Mucosa of descending colon (tissue), 3 donors: ENCODE measurements at regions not wholly inside any gene's neighbourhood (a gene's known extent, or its start where the extent isn't known, plus 50 kb on each side); places are given as distances from the start of the nearest gene placed in this dataset.

Experiments used
- ATAC-seq: fragments of 200-7000 bp; cut with Tn5 transposase; one replicate; pipeline ENCODE4 v1.9.1; 2020; ENCODE audit warnings: mild to moderate bottlenecking, moderate library complexity
- DNase-seq, 3 donors: peaks; one replicate each; pipeline ENCODE4 v3.0.0-alpha.2; 2020
- H3K36me3 ChIP-seq: fragments of 200-600 bp; one replicate; pipeline ENCODE4 v1.8.0; 2021; ENCODE audit warnings: low read depth, mild to moderate bottlenecking
- H3K4me1 ChIP-seq: fragments of 200-600 bp; one replicate; pipeline ENCODE4 v1.8.0; 2021; ENCODE audit warnings: low read depth, mild to moderate bottlenecking
- H3K4me3 ChIP-seq: fragments of 200-600 bp; one replicate; pipeline ENCODE4 v1.8.0; 2021; ENCODE audit warnings: mild to moderate bottlenecking
- H3K9me3 ChIP-seq: fragments of 200-600 bp; one replicate; pipeline ENCODE4 v1.8.0; 2021; ENCODE audit warnings: mild to moderate bottlenecking
- intact Hi-C, 2 donors: fragments of 100-400 bp; cut with DNase I in 1 of 2; cut with micrococcal nuclease in 1 of 2; formaldehyde crosslinking; loops; one replicate each; pipeline versions ENCODE4 v1.11.0 to v1.11.1; 2022; cut with DNase I, micrococcal nuclease
- TF ChIP-seq, protein P1 (sequence below): fragments of 200-600 bp; IDR thresholded peaks from one replicate; pipeline ENCODE4 v1.8.0; 2022; ENCODE audit warnings: antibody characterized with exemption, mild to moderate bottlenecking
- donor health status: DM: no; HTN: no; CAD: no; lungs with moderate emphysema.
- donor health status: DM: no; HTN: no; CAD: no.
- donor health status: DM: no; HTN: yes; CAD: no.

DNA sequence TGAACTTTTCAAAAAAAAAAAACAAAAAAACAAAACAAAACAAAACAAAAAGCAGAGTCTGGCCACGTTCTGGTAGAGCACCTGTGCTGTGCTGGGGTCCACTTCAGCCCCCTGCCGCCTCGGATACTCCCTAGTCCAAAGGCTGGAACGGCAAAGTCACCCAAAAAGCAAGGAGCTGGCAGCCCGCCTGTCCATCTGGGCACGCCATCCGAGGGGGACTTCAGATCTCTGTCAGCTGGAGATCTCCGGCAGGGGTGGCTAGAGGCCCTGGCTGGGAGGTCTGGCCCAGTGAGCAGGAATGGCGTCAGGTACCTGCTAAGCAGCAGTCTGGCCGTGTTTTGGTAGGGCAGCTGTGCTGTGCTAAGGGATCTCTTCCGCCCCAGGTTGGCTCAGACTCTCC is 152.3 kb upstream of the ZNF516 start:
- H3K4me1 ChIP-seq = no peaks in the 10 kb centered on the region
- H3K9me3 ChIP-seq = no peaks in the 10 kb centered on the region
- DNase-seq (no peak), ATAC-seq (no peak)
- intact Hi-C loops = no loop called here
- no peak overlapping the region for H3K4me3 ChIP-seq
- no peaks in the 10 kb centered on the region for H3K36me3 ChIP-seq
- TF ChIP-seq, protein P1, sequence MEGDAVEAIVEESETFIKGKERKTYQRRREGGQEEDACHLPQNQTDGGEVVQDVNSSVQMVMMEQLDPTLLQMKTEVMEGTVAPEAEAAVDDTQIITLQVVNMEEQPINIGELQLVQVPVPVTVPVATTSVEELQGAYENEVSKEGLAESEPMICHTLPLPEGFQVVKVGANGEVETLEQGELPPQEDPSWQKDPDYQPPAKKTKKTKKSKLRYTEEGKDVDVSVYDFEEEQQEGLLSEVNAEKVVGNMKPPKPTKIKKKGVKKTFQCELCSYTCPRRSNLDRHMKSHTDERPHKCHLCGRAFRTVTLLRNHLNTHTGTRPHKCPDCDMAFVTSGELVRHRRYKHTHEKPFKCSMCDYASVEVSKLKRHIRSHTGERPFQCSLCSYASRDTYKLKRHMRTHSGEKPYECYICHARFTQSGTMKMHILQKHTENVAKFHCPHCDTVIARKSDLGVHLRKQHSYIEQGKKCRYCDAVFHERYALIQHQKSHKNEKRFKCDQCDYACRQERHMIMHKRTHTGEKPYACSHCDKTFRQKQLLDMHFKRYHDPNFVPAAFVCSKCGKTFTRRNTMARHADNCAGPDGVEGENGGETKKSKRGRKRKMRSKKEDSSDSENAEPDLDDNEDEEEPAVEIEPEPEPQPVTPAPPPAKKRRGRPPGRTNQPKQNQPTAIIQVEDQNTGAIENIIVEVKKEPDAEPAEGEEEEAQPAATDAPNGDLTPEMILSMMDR = no peak

DNA sequence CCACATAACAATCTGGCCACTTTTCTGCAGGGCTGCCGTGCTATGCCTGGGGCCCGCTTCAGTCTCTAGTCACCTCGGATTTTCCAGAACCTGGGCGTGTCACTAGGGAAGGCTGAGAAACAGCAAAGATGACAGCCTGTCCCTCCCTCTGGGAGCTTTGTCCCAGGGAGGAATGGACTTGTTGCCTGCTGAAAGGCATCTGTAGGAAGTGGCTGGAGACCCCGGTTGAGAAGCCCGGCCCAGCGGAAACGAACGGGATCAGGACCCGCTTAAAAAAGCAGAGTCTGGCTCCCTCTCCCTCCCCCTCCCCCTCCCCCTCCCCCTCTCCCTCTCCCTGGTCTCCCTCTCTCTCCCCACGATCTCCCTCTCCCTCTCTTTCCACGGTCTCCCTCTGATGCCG is 149.5 kb upstream of the ZNF516 start:
- H3K4me3 ChIP-seq = no peak overlapping the region
- TF ChIP-seq, protein P1 = no peak
- no peaks in the 10 kb centered on the region for H3K4me1 ChIP-seq
- intact Hi-C loops = no loop called here
- ATAC-seq (no peak), DNase-seq (no peak)
- no peaks in the 10 kb centered on the region for H3K36me3 ChIP-seq
- H3K9me3 ChIP-seq = no peaks in the 10 kb centered on the region

DNA sequence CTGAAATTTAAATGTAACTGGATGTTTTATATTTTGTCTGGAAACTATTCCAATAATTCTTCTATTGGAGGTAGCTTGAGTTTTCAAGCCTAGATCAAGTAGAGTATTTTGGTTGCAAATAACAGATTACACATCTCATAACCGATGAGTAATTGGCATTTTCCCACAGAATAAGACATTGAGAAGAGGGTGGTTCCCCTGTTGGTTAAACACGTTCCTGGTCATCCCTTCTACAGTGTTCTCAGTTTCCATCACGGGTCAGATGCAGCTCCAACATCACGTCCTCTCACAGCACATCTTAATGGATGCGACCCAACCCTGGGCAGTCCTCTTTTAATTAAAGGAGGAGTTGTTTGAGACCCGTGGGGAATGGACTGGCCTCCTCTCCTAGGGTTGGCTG is 149.0 kb upstream of the ZNF516 start:
- intact Hi-C loops = no loop called here
- ATAC-seq (no peak), DNase-seq (no peak)
- TF ChIP-seq, protein P1 = no peak
- Histone ChIP-seq H3K9me3 (no peaks in the 10 kb centered on the region), H3K36me3 (no peaks in the 10 kb centered on the region), H3K4me1 (no peaks in the 10 kb centered on the region), H3K4me3 (no peak overlapping the region)

DNA sequence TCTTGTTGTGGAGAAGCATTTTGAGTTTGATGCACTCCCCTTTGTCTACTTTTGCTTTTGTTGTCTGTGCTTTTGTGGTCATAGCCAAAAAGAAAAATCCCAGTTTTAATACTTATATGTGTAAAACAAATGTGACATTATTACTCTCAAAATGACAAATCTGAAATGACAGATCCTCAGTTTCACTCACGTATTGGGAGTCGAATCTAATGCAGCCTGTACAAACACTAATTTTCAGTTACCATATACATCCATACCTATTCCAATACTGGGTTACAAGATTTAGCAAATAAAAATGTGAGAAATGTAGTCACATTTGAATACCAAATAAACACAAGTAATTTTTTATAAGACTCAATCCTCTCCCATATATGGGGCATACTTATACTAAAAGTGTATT is 148.2 kb upstream of the ZNF516 start:
- Histone ChIP-seq H3K9me3 (no peaks in the 10 kb centered on the region), H3K4me3 (no peak overlapping the region), H3K36me3 (no peaks in the 10 kb centered on the region), H3K4me1 (no peaks in the 10 kb centered on the region)
- intact Hi-C loops = no loop called here
- DNase-seq (no peak), ATAC-seq (no peak)
- TF ChIP-seq, protein P1 = no peak

DNA sequence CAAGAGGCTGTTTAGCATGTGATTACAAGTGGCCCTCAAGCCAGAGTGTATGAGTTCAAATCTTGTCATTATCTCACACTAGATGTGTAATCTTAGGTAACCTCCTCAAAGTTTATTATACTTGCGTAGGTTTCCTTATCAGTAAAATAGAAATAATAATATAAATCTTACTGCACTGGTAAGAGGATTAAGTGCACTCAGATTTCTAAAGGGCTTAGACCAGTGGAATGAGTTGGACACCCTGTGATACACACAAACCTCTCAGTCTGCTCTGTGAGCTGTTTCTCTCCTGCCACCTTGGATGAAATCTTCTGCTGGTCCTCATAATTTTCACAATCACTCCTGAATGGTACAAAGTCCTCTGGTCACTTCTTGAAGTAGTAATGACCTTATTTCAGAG is 145.4 kb upstream of the ZNF516 start:
- DNase-seq = no peak
- ATAC-seq = no peak
- no peaks in the 10 kb centered on the region for H3K36me3 ChIP-seq
- TF ChIP-seq, protein P1 = no peak
- no peaks in the 10 kb centered on the region for H3K4me1 ChIP-seq
- H3K4me3 ChIP-seq = no peak overlapping the region
- intact Hi-C loops = no loop called here
- no peaks in the 10 kb centered on the region for H3K9me3 ChIP-seq

DNA sequence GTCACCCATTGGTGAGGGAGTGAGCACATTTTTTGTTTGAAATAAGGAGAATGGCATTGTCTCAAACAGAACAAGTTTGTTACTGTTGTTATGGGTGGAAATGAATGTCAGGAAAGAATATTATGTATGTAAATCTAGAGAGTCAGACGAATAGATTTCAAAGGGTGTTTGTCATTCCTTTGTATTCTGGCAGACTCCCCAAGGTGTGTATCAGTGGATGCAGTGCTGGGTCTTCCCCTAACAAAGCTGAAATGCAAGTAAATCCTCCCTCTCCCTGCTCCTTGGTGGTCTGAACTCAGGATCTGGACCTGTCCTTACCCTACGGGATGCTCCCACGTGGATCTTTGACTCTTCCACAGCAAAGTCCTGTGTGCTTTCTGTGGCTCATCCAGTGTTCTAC is 139.5 kb upstream of the ZNF516 start:
- Histone ChIP-seq H3K4me3 (no peak overlapping the region), H3K4me1 (no peaks in the 10 kb centered on the region), H3K9me3 (no peaks in the 10 kb centered on the region), H3K36me3 (no peaks in the 10 kb centered on the region)
- intact Hi-C loops = no loop called here
- ATAC-seq (no peak), DNase-seq (no peak)
- TF ChIP-seq, protein P1 = no peak
